GM18870 (cell line): ENCODE measurements at regions not wholly inside any gene's neighbourhood (a gene's known extent, or its start where the extent isn't known, plus 50 kb on each side); places are given as distances from the start of the nearest gene placed in this dataset.

Experiments used
- ATAC-seq: cut with Tn5 transposase; IDR thresholded peaks from one replicate; pipeline ENCODE4 v1.9.1; 2021; ENCODE audit warnings: moderate library complexity; ENCODE audit not compliant: unreplicated experiment

- no peak for ATAC-seq
These were observed 159.0 kb downstream of the NUP35 start for GRCh38 chr2:183283209-183283608.

GRCh38 chr2:183284606-183285005 is 160.4 kb downstream of the NUP35 start:
- ATAC-seq = no peak

DNA sequence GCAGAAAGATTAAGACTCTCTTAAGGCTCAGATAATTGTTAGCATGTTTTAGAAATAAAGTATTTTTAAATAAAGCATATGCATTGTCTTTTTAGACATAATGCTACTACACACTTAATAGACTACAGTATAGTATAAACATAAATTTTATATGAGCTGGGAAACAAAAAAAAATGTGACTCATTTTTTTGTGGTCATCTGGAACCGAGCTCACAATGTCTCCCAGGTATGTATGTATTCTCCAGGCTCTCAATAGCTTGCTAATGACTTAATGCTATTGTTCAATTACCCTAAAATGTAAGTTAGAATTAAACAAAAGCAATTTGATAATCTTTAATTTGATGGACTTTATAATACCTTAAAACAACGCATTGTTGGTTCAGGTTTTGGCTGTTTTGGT is 167.2 kb downstream of the NUP35 start:
- ATAC-seq = no peak

GRCh38 chr2:183292028-183292427 is 167.8 kb downstream of the NUP35 start:
- no peak for ATAC-seq

GRCh38 chr2:183339311-183339710 is 215.1 kb downstream of the NUP35 start:
- ATAC-seq = no peak

DNA sequence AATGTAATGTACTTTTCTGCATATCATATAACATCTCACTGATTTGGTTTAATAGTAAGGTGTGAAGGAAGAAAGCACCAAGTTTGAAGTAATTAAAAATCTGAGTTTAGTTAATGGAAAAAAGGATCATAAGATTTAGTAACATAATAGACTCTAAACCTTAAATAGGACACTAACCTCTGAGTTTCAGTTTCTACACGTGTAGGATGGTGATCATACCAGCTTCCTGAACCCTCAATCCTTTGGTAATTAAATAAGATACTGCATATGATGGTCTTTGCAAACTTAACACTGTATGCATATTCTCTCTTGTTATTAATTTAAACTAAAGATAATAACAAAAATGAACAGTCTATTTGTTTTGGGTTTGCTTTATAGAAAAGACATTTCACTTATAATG is 216.8 kb downstream of the NUP35 start:
- ATAC-seq = no peak

GRCh38 chr2:183347969-183348368 is 223.7 kb downstream of the NUP35 start:
- ATAC-seq = no peak

- ATAC-seq = peak; percentile 84
These were observed 224.2 kb downstream of the NUP35 start for GRCh38 chr2:183348492-183348891.

DNA sequence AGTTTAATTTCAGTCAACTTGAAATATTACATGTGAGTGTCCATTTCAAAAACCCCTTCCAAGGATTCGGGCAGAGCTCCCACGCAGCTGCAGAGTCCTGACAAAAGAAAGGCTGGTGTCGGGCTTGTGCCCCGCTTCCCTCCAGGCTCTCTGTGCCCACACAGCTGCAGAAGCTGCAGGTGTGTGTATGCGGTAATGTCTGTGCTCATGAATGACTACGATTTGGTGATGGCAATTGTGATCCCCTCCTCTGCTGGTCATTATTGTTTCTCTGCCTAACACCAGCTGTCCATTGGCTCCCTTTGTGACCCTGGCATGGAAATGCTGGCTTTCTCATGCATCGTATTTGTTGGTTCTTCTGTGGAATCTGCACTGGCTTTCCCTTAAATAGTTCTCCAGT is 224.8 kb downstream of the NUP35 start:
- no peak for ATAC-seq

- no peak for ATAC-seq
These were observed 235.6 kb downstream of the NUP35 start for GRCh38 chr2:183359867-183360266.

GRCh38 chr2:183371545-183371944 is 247.3 kb downstream of the NUP35 start:
- ATAC-seq = no peak

- ATAC-seq = no peak
These were observed 251.6 kb downstream of the NUP35 start for GRCh38 chr2:183375821-183376220.

DNA sequence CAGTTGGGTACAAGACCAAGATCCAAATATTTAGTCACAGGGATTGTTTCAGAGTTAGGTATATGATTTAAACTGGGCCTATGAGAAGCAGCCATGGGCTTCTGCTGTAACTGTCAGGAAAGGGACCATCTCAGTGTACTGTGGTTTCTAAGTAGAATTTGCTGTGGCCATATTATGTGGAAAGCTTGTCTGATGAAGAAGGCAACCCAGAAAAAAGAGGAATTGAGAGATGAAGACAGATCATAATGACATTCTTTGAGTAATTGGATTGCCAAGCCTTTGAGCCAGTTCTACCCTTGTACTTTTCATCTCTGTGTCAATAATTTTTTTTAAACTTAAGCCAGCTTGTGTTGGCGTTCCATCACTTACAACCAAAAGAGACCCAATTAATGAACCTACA is 259.6 kb downstream of the NUP35 start:
- ATAC-seq = no peak

DNA sequence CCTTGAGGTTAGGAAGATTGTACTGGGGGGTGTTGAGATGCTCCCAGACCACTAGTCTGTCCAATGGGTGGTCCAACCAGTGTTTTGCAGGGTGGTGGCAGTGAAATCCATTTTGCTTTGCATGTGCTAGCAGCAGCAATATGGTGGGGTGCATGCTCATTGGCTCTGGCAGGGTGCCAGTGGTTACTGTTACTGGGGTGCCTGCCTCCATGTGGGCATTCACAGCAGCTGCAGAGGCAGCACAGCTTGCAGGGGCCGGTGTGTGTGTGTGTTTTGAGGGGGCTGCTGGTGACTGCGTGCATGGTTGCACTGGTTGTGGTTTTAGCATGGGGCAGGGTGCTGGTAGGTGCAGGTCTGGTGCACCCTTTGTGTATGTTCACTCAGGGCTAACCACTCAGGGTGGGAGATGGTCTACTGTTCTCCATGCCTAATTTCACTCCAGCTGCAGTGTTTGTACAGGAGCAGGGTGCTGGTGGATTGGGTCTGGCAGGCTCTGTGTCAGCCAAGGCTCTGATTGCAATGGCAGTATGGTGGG is 265.4 kb downstream of the NUP35 start:
- no peak for ATAC-seq

DNA sequence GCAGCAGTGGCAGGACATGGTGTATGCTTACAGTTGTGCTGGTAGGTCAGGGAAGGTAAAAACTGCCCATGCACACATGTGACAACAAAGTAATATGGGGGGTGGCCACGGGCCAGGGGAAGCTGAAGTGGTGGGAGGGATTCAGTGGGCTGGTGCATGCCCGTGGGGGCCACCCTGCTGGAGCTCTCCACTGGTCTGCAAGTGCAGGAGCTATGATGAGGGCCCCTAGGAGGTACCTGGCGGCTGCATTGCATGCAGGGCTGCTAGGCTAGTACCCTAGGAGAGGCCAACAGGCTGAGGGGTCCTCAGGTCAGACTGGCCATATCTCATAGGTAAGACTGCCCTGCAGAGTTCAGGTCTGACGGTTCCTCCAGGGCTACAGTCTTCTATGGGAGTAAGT is 265.9 kb downstream of the NUP35 start:
- ATAC-seq = no peak

DNA sequence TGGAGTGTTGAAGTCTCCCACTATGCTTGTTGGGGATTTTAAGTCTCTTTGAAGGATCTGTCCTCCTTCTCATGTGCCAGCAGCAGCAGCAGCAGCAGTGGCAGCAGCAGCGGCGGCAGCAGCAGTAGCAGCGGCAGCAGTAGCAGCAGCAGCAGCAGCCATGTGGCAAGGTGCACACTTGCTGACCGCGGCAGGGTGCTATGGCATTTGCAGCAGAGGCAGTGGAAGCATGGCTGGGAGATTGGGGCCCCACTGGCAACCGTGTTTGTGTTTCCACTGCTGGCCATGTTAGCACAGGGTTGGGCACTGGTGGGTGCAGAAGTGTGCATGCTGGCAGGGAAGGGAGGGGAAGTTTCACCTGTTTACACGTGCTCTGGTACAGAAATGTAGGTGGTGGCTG is 280.1 kb downstream of the NUP35 start:
- no peak for ATAC-seq

DNA sequence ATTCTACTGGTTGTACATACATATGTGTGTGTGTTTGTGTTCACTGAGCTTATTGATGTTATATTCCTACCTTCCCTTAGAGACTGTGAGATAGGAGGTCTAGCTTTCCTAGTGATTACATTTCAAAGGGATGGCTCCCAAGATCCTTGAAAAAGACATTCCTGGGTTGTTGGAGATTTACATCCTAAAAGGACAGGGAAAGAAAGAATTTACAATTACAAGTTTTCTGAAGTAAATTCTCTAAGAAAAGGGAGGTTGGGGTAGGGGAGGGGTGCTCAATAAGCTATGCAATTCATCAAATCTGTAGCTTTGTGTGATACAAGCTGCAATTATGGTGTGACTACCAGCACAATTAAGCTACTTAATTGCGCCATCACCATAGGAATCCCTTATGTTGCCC is 284.3 kb downstream of the NUP35 start:
- ATAC-seq = no peak

GRCh38 chr2:183409662-183410061 is 285.4 kb downstream of the NUP35 start:
- no peak for ATAC-seq

- ATAC-seq = no peak
These were observed 292.5 kb downstream of the NUP35 start for GRCh38 chr2:183416753-183417152.

DNA sequence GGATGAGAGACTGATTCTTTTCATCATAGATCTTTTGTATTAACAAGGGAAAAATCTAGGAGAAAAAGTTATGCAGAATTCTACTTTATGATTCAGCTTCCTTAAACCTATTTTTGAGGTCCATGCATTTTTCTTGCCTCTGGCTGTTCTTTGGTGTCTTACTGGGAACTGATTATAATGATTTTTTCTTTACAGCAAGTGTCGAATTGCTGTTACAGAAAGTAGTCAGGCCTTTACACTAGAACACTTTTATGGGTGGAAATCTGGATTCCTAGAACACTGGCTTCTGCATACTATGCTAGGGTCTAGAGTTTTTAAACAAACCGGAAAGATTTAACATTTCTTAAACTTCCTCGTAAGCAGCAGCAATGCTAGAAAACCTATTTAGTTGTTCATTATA is 302.6 kb downstream of the NUP35 start:
- ATAC-seq = no peak

GRCh38 chr2:183427558-183427957 is 303.3 kb downstream of the NUP35 start:
- ATAC-seq = no peak

GRCh38 chr2:183428881-183429280 is 304.6 kb downstream of the NUP35 start:
- ATAC-seq = no peak

- ATAC-seq = no peak
These were observed 314.3 kb downstream of the NUP35 start for GRCh38 chr2:183438541-183438940.

DNA sequence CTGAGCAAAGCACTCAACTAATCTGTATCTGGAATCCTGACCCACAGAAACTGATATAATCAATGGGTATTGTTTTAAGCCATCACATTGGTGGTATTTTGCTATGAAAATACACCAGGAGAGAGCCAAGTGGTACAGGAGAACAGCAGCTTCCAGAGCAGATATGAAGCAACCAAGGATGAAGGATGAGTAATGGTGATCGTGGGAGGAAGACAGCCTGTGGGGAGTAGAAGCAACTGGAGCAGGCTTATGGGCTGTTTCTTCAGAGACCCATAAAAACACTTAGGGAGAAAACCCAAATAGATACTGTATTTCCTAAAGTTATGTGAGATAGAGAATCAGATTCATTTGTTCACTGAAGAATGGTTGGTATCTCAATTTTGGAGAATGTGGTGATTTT is 330.8 kb downstream of the NUP35 start:
- ATAC-seq = no peak
